ENCODE measurements at regions not wholly inside any gene's neighbourhood (a gene's known extent, or its start where the extent isn't known, plus 50 kb on each side); places are given as distances from the start of the nearest gene placed in this dataset.
A peak's percentile ranks its signal among the peaks of the same experiment; 100 is the strongest.

DNA sequence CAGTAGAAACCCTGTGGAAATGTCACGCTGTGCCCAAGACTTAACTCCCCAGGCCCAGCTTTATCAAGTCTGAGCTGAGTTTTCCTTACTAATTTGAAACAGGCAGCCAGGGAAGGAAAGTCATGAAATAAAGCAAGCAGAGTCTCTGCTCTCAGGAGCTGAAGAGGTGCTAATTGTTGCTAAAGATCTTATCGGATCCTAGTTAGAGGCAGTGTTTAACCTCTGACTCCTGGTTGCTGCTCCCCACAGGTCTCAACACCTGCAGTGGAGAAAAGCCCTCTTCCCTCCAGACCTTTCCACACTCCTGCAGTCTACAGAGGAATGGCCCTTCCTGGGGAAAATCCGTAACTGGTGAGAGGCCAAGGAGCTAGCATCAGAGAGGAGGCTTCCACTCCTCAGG, 628.2 kb downstream of the NTRK3 start:
- DNase-seq, result no peak

DNA sequence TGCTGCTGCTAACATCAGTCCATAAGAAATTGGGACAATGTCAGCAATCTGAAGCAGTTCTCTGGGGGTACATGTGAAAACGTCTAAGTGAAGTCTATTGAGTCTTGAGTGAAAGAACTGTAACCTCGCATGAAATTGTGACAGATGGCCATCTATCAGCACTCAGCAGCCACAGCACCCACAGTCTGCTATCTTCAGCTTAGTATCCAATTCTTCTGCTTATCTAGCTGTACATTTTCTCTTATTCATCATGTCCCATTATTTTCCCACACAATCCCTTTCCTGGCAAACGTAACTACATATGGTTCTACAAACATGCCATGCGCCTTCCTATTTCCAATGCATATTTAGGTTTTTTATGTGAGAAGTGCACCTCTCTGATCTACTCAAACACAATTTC, 629.7 kb downstream of the NTRK3 start:
- DNase-seq, result no peak

DNA sequence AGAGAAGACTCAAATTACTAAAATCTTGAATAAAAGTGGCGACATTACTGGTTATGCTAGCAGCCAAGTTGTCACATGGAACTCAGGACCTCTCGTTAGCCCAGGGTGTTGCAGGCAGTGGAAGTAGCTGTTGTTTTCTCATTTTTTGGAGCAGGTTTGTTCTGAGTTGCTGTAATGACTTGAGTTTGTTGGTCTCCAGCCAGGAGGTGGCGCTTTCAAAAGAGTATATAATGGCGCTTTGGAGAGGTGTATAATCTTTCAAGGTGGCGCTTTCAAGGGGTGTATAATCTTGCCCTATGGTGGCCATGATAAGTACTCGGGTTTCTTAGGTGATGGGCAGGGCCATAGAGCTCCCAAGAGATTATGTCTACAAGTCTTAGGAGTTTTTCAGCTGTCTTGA, 632.7 kb downstream of the NTRK3 start:
- DNase-seq, result no peak

DNA sequence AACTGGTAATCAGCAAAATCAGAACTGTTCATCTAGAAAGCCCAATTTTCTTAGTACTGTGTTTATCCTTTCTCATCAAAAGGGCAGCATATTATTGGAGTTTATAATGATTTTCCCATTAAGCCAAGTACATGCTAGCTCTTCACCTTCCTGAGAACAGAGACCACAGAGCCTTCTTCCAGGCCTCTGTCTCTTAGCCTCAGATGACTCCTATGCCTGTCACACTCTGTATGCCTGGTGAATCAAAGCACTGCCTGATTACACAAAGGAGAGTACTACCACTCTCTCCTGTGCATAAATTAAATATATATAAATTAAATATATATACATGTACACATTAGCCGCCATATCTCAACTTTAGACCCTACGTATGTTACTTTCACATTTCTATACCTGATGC, 636.1 kb downstream of the NTRK3 start:
- no peak for DNase-seq

DNA sequence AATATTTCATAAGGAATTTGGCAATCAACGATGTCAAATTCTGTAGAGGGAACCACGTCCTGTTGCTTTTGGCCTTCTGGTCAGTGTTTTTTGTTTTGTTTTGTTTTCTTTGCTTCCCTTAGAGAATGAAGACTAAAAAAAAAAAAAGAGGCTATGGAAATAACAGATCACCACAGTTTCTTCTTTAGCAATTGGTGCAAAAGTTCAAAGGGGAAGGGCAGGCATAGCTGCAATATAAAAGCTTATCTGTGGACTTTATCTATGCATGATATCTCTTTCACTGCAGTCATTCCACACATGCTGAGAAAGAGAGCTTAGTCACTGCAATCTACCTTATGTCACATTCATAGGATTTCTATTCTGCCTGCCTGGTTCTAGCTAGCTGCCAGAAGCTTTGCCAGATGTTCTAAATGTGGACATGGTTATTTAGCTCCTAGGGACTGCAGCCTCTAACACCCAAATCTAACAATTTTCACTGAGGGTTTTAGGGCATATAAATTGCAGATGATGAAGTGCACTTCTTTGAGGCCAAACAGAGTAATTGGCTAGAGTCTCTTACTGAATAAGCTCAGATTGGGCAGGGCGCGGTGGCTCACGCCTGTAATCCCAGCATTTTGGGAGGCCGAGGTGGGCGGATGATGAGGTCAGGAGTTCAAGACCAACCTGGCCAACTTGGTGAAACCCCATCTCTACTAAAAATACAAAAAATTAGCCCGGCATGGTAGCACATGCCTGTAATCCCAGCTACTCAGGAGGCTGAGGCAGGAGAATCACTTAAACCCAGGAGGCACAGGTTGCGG, 637.2 kb downstream of the NTRK3 start:
- no peak for DNase-seq

DNA sequence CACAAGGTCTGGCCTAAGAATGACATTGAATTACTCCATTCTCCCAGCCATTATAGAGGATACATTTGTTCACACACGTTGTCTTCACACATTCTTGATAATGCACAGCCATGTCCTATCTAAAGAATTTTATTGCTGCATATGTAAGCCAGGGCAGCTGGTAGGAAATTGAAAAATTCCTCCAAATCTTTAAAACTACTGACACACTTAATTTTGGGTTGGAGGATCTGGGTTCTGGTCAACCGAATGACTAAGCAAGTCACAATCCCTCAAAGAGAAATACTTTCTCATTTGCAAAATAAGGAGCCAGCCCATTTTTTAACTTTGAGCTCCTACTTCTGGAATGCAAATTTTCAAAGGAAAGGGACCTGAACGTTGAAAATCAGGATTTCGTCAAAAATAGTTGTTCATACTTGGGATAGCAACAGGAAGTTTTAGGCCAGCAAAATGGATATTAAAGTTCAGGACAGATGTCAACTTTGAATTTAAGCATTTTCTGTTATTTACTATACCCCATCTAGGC, 638.3 kb downstream of the NTRK3 start:
- DNase-seq, result no peak

DNA sequence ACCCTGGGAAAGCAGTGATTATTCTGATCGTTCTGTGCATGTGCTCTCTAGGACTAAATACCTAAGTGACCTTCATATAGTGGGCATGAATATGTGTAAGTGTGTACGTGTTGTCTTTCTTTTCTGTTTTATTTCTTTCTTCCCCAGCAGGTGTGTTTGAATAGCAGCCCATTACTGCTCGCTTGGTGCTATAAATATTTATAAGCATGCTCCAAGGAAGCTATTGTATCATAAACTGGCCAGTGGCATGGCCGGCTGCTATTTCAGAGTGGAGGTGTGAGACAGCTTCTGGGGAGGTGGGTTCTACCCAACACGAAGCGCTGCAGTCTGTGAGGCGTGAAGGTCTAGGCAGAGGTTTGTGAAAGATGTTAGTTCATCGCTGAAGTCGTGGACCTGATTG, 641.8 kb downstream of the NTRK3 start:
- DNase-seq, result peak; percentile 35

DNA sequence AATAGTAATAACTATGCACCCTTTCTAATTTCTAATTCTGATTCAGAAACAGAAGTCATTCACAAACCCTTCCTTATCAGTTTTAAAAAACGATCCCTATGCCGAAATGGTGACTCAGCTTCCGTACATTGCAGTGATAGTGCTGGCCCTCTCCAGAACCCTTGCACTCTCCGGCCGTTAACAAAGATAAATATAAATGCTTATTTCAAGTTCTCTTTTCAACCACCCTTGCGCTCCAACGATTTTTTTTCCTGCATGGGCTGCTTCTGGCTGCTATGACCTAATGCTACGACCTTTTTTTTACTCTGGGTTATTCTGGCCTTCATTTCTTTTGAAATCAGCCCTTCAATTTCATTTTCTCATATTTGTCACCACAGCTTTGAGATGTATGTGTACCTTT, 646.2 kb downstream of the NTRK3 start:
- DNase-seq, result no peak

DNA sequence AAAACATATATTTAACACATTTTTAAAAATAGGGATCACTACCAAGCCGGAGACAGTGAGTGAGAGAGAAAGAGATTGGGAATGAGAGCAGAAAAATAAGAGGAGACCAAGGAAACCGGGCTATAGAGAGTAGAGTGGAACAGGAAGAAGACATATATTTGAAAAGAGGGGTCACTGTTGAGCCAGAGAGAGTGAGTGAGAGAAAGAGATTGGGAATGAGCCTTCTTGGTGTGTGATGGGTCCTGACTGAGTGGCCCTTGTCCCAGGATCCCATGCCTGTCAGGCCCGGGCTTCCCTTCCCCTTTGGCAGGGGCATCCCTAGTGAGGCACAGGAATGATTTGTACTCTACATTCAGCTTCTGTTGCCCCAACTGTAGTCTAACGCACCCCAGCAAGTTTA, 646.6 kb downstream of the NTRK3 start:
- DNase-seq, result no peak

DNA sequence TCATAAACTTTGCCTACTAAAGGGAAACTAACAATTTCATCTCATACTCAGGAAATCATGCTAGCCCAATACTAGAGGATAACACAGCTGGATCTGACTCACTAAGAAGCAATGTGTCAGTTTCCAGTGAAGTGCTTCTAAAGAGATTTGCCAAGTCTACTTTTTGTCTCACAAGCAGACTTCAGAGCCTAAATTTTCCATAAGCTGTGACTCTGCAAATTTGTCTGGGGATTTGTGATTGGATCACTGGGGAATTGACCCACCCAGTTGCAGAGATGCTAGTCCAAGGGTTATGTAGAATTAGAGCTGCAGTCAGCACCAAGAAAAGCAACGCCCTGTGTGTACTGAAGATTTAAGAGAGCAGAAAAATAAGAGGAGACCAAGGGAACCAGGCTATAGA, 647.1 kb downstream of the NTRK3 start:
- DNase-seq, result no peak

DNA sequence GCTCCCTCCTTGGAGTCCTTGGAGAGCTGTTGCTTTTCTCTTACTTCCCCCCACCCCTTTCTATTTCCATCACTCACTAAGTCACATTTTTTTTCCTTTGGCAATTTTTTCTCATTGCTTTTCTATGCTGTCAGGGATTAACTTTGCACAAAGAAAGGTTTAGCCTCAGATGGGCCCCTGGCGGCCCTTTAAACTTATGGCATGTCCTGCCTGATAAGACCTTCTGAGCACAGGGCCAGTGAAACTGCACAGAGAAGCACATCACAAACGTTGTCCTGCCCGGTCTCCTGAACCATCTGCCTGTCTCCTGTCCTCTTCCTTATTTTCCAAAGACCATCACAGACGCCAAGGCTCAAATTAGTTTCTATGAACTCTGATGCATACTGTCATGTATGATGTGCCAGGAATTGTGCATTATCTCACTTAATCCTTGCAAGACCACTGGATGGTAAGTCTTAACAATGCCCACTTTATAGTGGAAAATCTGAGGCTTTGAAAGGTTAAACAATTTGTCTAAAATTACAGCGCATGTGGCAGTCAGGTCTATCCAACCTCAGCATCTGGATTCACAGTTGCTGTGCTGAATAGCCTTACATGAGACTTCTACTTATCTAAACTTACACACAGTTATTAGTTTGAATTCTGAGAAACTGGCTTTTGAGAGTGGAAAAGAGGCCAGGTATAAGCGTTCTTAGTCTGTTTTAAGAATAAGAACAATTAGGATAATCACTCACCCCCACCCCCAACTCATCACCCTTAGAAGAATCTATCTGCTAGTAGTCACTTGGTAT, 648.1 kb downstream of the NTRK3 start:
- no peak for DNase-seq

DNA sequence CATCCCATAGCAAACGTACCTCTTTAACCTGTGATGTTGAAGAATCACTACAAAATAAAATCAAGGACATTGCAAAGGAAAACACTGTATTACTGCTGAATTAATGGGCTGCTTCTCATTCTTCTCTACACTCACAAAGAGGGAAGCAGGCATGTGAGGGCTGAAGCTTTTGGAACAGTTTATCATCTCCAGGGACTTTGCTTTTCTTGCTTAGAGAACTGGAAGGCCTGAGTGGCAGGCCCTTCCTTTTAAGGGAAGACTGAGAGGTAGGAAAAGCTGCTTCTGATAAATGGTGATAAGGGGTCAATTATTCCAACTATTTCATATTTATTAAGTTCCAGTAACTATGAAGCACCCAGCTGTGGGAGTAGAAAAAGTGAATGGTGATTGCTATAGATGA, 649.6 kb downstream of the NTRK3 start:
- DNase-seq, result no peak

DNA sequence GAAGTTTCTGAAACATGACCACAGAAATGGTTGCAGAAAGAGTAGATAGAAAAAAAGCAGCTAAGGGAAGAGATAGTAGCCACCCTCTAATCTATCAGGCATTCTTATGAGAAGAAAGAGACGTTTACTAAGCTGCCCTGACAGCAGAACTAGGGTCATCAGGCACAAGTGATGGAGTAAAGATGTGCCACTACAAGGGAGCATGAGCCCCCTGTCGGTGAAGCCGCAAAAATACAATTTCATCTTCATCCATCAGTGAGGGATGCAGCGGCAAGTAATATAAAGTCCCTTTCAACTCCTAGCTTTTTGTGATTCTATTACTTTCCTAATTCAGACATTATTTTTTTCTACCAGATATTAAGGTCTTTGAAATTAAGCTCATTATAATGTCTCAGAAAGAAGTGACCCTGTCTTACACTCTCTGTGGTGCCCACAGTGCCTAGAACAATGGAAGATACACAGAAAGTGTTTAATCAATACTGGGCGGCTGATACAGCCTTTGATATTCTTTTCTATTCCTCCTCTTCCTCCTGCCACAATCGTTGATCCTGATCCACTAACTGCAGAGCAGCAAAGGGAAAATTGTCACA, 651.6 kb downstream of the NTRK3 start:
- no peak for DNase-seq

DNA sequence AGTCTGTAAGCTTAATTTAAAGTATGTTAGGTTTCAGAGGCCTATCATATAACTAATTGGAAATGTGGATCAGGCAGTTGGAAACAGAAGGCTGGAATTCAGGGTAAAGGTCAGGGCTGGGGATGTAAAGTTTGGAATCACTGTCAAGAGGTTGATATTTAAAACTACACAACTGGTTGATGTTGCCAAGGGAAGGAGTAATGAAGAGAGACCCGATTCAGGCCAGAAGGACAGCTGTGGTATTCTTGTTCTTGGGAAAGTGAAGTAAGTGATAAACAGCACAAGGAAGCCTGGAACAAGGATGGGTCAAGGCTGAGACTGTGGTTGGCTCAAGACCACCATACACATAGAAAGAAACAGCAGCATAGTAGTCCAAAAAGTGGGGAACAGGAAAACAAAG, 654.2 kb downstream of the NTRK3 start:
- no peak for DNase-seq

DNA sequence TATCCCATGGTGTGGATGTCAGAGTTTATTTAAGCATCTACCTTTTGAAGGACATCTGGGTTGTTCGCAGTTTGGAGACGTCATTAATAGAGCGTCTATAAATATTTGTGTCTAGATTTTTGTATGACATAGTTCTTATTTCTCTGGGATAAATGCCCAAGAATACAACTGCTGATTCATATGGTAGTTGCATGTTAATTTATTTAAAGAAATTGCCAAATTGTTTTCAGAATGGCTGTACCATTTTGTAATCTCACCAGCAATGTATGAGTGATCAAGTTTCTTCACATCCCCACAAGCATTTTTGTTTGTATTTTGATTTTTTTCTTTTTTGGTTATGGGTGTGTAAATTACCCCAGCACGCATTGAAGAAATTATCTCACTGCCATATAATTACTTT, 656.9 kb downstream of the NTRK3 start:
- no peak for DNase-seq

DNA sequence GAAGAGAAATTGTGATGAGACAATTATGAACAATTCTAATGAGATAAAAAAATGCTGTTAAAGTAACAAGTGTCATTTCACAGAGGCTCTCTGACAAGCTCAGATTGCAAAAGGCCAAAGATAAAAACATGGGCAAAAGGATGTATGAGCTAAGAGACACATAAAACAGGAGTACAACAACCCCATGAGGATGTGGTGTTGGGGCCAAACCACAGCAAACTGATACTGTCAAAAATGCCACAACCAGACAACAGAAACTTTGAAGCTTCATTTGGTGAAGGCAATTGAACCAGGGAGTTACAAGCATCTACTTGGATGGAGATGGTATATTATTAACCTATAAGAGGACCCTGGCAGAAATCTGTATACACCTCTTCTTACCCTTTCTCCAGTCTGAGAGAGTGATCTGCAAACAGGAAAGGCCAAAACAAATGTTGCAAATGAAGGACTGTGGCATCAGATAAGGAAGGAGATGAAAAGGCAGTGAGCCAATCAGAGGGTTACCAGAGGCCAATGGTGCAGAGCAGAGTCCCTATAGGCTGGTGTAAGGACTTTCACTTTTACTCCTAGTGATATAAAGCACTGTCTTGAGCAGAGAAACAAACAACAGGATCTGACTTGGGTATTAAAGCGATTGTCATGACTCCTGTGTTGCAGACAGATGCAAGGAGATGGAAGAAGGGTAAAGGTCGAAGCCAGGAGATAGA, 659.0 kb downstream of the NTRK3 start:
- DNase-seq, result no peak

DNA sequence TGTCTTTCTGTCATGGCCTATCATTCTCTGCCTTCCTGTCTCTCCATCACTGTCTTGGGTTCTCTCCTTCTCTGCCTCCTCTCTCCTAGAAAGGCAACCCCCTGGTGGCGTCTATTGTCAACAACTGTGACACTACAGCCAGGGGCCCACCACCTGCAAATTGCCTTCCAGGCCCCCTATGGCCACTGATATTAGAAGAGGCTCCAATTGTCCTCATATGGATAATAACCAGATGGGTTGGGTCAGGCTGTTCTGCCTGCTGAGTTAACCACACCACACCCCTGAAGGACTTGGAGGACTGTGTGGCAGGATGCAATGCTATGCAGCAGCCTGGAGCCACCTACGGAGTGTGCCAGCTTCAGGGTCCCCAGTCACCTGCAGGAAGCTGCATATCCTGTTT, 665.0 kb downstream of the NTRK3 start:
- no peak for DNase-seq

DNA sequence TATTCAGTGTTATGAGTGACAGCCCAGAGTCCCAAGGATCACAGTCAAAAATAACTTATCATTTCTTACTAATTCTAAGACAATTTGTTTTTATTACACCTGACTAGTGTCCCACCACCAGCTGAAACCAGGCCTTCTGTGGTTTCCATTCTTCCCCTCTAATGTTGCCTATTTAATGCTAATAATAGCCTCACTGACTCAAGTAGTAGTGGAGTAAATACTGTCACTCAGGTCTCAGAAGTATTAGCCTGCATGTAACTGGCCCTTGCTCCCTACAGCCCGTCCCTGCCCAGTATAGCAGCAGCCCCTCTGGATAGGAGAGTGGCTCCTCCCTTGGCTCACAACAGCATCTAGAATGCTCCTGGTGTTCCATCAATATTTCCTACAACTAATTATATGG, 665.5 kb downstream of the NTRK3 start:
- DNase-seq, result no peak

DNA sequence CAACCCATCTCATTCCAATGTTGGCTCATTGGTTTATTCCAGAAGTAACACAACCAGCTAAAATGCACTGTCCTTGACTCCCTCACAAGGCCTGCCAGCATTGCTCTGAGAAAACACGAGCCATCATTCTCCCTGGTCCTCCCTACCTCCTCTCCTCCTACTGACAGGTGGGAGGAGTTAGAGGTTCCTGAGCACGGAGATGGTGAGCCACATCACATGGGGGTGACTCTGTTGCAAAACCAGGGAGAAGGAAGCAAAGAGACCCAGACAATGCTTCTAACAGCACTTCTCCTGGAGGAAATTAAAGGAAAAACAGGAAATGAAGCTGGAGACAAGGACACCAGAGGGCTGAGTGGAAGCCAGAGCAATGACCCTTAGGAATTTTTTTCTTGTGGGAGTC, 667.4 kb downstream of the NTRK3 start:
- DNase-seq, result no peak

DNA sequence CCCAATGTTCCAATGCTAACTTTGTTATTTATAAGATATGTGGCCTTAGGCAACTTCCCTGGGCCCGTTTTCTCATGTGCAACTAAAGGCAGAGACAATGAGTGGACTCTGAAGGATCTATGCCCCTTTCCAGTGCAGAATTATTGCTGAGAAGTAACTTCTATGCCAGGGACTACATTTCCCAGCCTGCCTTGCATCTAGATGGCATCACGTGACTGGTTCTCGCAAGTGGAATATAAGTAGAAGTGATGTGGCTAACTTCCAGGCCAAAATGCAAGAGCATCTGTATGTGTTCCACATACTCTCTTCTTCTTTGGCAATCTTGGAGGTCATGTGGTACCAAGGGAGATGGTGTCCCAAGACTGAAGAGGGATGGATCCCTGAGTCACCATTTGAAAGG, 674.4 kb downstream of the NTRK3 start:
- no peak for DNase-seq

DNA sequence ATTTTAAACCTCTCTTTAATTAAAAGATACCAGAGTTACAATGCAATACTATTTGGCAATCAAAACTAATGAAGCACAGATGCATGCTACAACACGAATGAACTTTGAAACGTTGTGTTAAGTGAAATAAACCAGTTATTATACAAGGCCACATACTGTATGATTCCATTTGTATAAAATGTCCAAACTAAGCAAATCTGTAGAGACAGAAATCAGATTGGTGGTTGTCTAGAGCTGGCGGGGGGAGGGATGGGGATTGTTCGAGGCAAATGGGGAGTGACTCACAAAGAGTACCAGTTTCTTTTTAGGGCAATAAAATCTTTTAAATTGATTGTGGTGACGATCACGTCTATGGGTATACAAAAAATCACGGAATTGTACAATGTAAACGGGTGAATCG, 677.0 kb downstream of the NTRK3 start:
- DNase-seq, result no peak

DNA sequence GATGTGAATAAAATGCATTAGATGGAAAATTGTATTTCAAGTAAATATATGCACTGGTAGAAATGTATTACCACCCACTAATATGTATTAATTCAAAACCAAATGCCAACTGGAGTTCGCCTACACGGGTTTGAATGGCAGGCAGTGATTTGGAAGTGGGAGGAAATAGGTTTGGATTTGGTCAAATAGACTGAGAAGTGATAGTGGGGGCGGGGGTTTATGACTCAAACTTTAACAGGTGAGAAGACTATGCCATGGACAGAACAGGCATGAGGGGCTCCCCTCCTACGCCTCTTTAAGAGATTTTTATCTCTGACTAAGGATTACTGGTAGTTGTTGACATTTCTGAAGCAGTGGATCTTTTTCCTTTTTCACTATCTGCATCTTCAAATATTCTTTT, 677.8 kb downstream of the NTRK3 start:
- no peak for DNase-seq

DNA sequence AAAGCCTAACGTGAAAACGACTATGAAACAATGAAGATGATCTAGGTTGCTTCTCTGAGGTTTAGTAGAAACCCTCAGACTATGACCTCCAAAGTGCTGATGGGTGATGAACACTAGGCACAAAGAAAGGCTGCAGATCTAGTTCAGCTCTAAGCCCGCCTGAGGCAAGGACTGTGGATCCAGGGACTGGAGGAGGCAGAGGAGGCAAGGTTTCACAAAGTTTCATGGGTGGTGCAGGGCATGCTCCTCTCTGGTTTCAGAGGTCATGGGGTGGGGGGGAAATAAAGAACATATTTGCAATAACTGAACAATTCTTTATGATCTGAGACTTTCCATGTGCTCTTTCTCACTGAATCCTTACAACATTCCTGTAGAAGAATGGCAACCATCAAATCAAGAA, 679.2 kb downstream of the NTRK3 start:
- DNase-seq, result no peak
